Keratinocyte (primary cell): ENCODE measurements at regions not wholly inside any gene's neighbourhood (a gene's known extent, or its start where the extent isn't known, plus 50 kb on each side); places are given as distances from the start of the nearest gene placed in this dataset.

Experiments
- CTCF ChIP-seq, 3 experiments: IDR thresholded peaks in 1 of 3; conservative IDR thresholded peaks in 1 of 3; optimal IDR thresholded peaks in 1 of 3; 2 replicates in 2 of 3; 3 replicates in 1 of 3; pipeline versions ENCODE3 to v1.5.1; 2011; ENCODE audit warnings: low read length in 3 of 3, mild to moderate bottlenecking in 3 of 3, moderate library complexity in 2 of 3, control low read depth in 1 of 3, inconsistent platforms in 1 of 3; ENCODE audit not compliant: insufficient read depth in 2 of 3; ENCODE audit errors: extremely low read depth in 1 of 3
- EZH2 ChIP-seq: IDR thresholded peaks from one replicate; pipeline ENCODE4 v1.6.1; 2012; ENCODE audit warnings: inconsistent platforms, mild to moderate bottlenecking, low read length, moderate library complexity

- TF ChIP-seq CTCF (optimal IDR thresholded peaks at IDR 0.05 in 1 of 3, IDR thresholded peaks at IDR 0.05 in 1 of 3, conservative IDR thresholded peaks at IDR 0.05 in 1 of 3; ENCODE audit: extremely low read depth in 1 of 3, insufficient read depth in 2 of 3, low read length in 3 of 3), result no peak
- no peak for TF ChIP-seq EZH2
These were observed 133.1 kb upstream of the CST7 start for GRCh38 chr20:24815931-24816330.
